Left ventricle myocardium inferior (tissue), 1 donor: ENCODE measurements at regions not wholly inside any gene's neighbourhood (a gene's known extent, or its start where the extent isn't known, plus 50 kb on each side); places are given as distances from the start of the nearest gene placed in this dataset.

Source experiments
- DNase-seq: peaks from one replicate; pipeline ENCODE4 v3.0.0-alpha.2; 2020
- H3K27ac ChIP-seq: fragments of 200-600 bp; replicated peaks from 2 replicates; pipeline ENCODE4 v1.8.0; 2021
- H3K27me3 ChIP-seq: fragments of 200-600 bp; 2 replicates; pipeline ENCODE4 v1.8.0; 2021; ENCODE audit warnings: low read depth
- H3K36me3 ChIP-seq: fragments of 200-600 bp; 2 replicates; pipeline ENCODE4 v1.8.0; 2021
- H3K4me1 ChIP-seq: fragments of 200-600 bp; 2 replicates; pipeline ENCODE4 v1.8.0; 2021
- H3K4me3 ChIP-seq: fragments of 200-600 bp; 2 replicates; pipeline ENCODE4 v1.8.0; 2021; ENCODE audit warnings: mild to moderate bottlenecking, moderate library complexity
- H3K9me3 ChIP-seq: fragments of 200-600 bp; replicated peaks from 2 replicates; pipeline ENCODE4 v1.8.0; 2021
- CTCF ChIP-seq: fragments of 200-600 bp; IDR thresholded peaks from 2 replicates; pipeline ENCODE4 v1.8.0; 2021; ENCODE audit warnings: antibody characterized with exemption, mild to moderate bottlenecking, borderline replicate concordance
- intact Hi-C: fragments of 100-400 bp; cut with micrococcal nuclease; formaldehyde crosslinking; loops from one replicate; pipeline ENCODE4 v1.11.0; 2022
- donor health status: DM: no; HTN: yes; CAD: no; lungs with severe emphysema.

DNA sequence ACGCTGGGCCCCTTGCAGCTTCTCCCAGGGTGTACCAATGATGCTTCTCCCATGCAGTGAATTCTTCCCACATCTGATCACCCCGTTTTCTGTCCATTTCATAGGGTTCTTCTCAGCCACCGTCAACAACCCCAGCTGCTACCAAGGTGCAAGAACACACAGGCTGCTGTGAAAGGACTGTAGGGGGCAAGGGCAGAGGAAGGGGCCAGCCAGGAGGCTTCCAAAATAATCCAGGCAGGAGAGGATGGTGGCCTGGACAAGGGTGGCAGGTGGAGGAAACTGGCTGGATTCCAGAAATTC lies 113.3 kb upstream of the WNT4 start:
- no peak for DNase-seq
- no peaks in the 10 kb centered on the region for H3K9me3 ChIP-seq
- intact Hi-C loops: no loop called here
- TF ChIP-seq CTCF: no peak
- H3K4me3 ChIP-seq: no peak overlapping the region
- no peaks in the 10 kb centered on the region for H3K4me1 ChIP-seq
- H3K36me3 ChIP-seq: no peaks in the 10 kb centered on the region
- H3K27ac ChIP-seq: no peak overlapping the region
- peaks cover 86% of the 10 kb centered on the region for H3K27me3 ChIP-seq

GRCh38 chr1:22257290-22258275 lies 114.7 kb upstream of the WNT4 start:
- no peaks in the 10 kb centered on the region for H3K4me1 ChIP-seq
- peaks cover 87% of the 10 kb centered on the region for H3K27me3 ChIP-seq
- H3K4me3 ChIP-seq: no peak overlapping the region
- H3K9me3 ChIP-seq: no peaks in the 10 kb centered on the region
- DNase-seq: no peak
- H3K27ac ChIP-seq: no peak overlapping the region
- H3K36me3 ChIP-seq: no peaks in the 10 kb centered on the region
- intact Hi-C loops: no loop called here
- TF ChIP-seq CTCF: no peak

- no peaks in the 10 kb centered on the region for H3K4me1 ChIP-seq
- no peak for TF ChIP-seq CTCF
- H3K9me3 ChIP-seq: no peaks in the 10 kb centered on the region
- no peaks in the 10 kb centered on the region for H3K36me3 ChIP-seq
- no peak overlapping the region for H3K27ac ChIP-seq
- intact Hi-C loops: no loop called here
- no peak overlapping the region for H3K4me3 ChIP-seq
- no peak for DNase-seq
- peaks cover 88% of the 10 kb centered on the region for H3K27me3 ChIP-seq
Observed at GRCh38 chr1:22258698-22259097, 115.8 kb upstream of the WNT4 start.

DNA sequence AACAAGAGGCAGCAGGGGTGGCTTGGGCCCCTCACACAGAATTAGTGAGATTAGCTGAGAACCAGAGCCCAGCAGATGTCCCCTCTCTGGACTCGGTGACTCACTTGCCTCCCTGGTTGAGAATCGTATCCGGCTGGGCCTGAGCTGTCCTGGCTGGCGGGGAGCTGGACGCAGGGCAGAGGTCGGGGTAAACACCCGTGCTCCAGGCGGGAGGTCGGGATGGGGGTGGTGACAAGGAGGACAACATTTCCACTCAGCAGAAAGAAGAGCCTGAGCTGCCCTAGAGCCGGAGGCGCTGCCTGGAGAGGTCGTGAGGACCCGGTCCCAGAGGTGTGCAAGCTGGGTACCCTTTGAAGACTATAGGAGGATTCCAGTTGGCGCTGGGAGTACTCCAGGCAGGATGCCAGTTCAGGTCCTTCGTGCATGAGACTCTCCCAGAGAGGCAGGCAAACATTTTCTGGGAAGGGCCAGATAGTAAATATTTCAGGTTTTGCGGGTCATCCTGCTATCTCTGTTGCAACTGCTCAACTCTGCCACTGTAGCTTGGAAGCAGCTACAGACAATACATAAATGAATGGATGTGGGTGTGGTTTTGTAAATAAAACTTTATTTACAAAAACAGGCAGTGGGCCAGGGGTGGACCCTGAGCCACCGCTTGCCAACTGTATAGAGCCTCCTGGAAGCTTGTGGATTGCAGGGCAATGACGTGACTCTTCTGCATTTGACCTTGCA lies 116.8 kb upstream of the WNT4 start:
- no peaks in the 10 kb centered on the region for H3K36me3 ChIP-seq
- H3K27me3 ChIP-seq: peaks cover 91% of the 10 kb centered on the region
- no peak overlapping the region for H3K4me3 ChIP-seq
- H3K9me3 ChIP-seq: no peaks in the 10 kb centered on the region
- H3K4me1 ChIP-seq: no peaks in the 10 kb centered on the region
- no peak overlapping the region for H3K27ac ChIP-seq
- intact Hi-C loops: no loop called here
- no peak for DNase-seq
- no peak for TF ChIP-seq CTCF

GRCh38 chr1:22260860-22261432 lies 118.0 kb upstream of the WNT4 start:
- intact Hi-C loops: no loop called here
- TF ChIP-seq CTCF: no peak
- peaks cover 91% of the 10 kb centered on the region for H3K27me3 ChIP-seq

More at GRCh38 chr1:22260860-22261432, 118.0 kb upstream of the WNT4 start:
- H3K4me3 ChIP-seq: no peak overlapping the region
- no peaks in the 10 kb centered on the region for H3K4me1 ChIP-seq
- no peak overlapping the region for H3K27ac ChIP-seq
- DNase-seq: no peak
- H3K36me3 ChIP-seq: no peaks in the 10 kb centered on the region
- H3K9me3 ChIP-seq: no peaks in the 10 kb centered on the region
